K562 (cell line): ENCODE measurements at regions not wholly inside any gene's neighbourhood (a gene's known extent, or its start where the extent isn't known, plus 50 kb on each side); places are given as distances from the start of the nearest gene placed in this dataset.

Experiments used
- ATAC-seq: fragments of 200-7000 bp; cut with Tn5 transposase; 3 replicates; pipeline ENCODE4 v1.9.1; 2020; ENCODE audit warnings: moderate library complexity
- BruUV-seq: library from RNA; stranded (reverse); fragments of 400-500 nt; replicated peaks from 2 replicates; lab custom pipeline; 2021; lab: Mats Ljungman, UMichigan
- CTCF ChIA-PET: fragments of 300-600 bp; formaldehyde crosslinking; extraction: SDS; loops from one replicate; lab custom pipeline; 2021; ENCODE audit warnings: low intra/inter-chr PET ratio; lab: Yijun Ruan, JAX
- POLR2A ChIA-PET: fragments of 300-600, 350-650 bp; sonication (Branson Sonifier 250); formaldehyde crosslinking; extraction: SDS; loops from one replicate; lab custom pipeline; 2021; ENCODE audit warnings: antibody characterized with exemption, inconsistent platforms; lab: Yijun Ruan, JAX
- DNase-seq, 4 experiments: peaks; one replicate each; pipeline versions ENCODE4 v3.0.0 to v3.0.0-alpha.2; 2011 to 2018; ENCODE audit warnings: low spot score in 3 of 4, mixed read lengths in 3 of 4; ENCODE audit errors: extremely low read depth in 1 of 4
- FAIRE-seq: peaks from 2 replicates; lab custom pipeline; 2011; peaks lifted over from hg19 to GRCh38; lab: Jason Lieb, UNC
- H2AFZ ChIP-seq: 2 replicates; pipeline ENCODE4 v1.6.0; 2011; ENCODE audit warnings: low read depth, low read length, control low read depth, inconsistent platforms
- H3K27ac ChIP-seq: fragments of 200-600 bp; 3 replicates; pipeline ENCODE4 v1.8.0; 2011; ENCODE audit warnings: low read depth, mild to moderate bottlenecking, control low read depth, inconsistent platforms, low read length, moderate library complexity, mixed read lengths; ENCODE audit errors: extremely low read depth
- H3K27me3 ChIP-seq, 2 experiments: fragments of 300-600 bp in 1 of 2; 2 replicates in 1 of 2; 3 replicates in 1 of 2; pipeline versions ENCODE4 v1.6.0 to v1.8.0; 2011; ENCODE audit warnings: inconsistent platforms in 2 of 2, low read length in 2 of 2, mild to moderate bottlenecking in 1 of 2, mixed read lengths in 1 of 2, moderate library complexity in 1 of 2; ENCODE audit not compliant: control insufficient read depth in 2 of 2, insufficient read depth in 2 of 2
- H3K36me3 ChIP-seq: fragments of 300-600 bp; 3 replicates; pipeline ENCODE4 v1.8.0; 2011; ENCODE audit warnings: mild to moderate bottlenecking, low read length, inconsistent platforms; ENCODE audit not compliant: control insufficient read depth, insufficient read depth
- H3K4me1 ChIP-seq, 2 experiments: fragments of 200-600 bp in 1 of 2; replicated peaks in 1 of 2; 2 replicates in 1 of 2; 3 replicates in 1 of 2; pipeline versions ENCODE4 v1.5.1 to v1.8.0; 2011; ENCODE audit warnings: inconsistent platforms in 2 of 2, low read length in 2 of 2, mild to moderate bottlenecking in 1 of 2, mixed read lengths in 1 of 2, moderate library complexity in 1 of 2; ENCODE audit not compliant: control insufficient read depth in 2 of 2, insufficient read depth in 2 of 2
- H3K4me2 ChIP-seq: 2 replicates; pipeline ENCODE4 v1.6.1; 2011; ENCODE audit warnings: low read length, control low read depth, inconsistent platforms, mixed read lengths; ENCODE audit not compliant: insufficient read depth
- H3K4me3 ChIP-seq: fragments of 200-600 bp; sonication (generic), shearing (Covaris generic); 2 replicates; pipeline ENCODE4 v1.5.1; 2016; ENCODE audit warnings: control low read depth, inconsistent platforms
- H3K79me2 ChIP-seq: fragments of 200-600 bp; 3 replicates; pipeline ENCODE4 v1.8.0; 2011; ENCODE audit warnings: low read length, inconsistent platforms; ENCODE audit not compliant: control insufficient read depth, insufficient read depth
- H3K9ac ChIP-seq, 2 experiments: 2 replicates each; pipeline versions ENCODE4 v1.6.0 to v1.6.1; 2011; ENCODE audit warnings: low read depth in 2 of 2, low read length in 2 of 2, control low read depth in 1 of 2, inconsistent platforms in 1 of 2, mild to moderate bottlenecking in 1 of 2, mixed read lengths in 1 of 2; ENCODE audit not compliant: insufficient read depth in 1 of 2
- H3K9me1 ChIP-seq: one replicate; pipeline ENCODE4 v1.6.0; 2011; ENCODE audit warnings: inconsistent platforms, mild to moderate bottlenecking, low read length, moderate library complexity; ENCODE audit not compliant: control insufficient read depth, insufficient read depth
- H3K9me3 ChIP-seq: replicated peaks from 2 replicates; pipeline ENCODE4 v1.5.1; 2011; ENCODE audit warnings: low read depth, low read length, inconsistent platforms; ENCODE audit not compliant: control insufficient read depth, insufficient read depth
- H4K20me1 ChIP-seq: replicated peaks from 2 replicates; pipeline ENCODE4 v1.6.1; 2011; ENCODE audit warnings: low read length, inconsistent platforms, mixed read lengths; ENCODE audit not compliant: control insufficient read depth, insufficient read depth
- CUX1 ChIP-seq: fragments of 200-800 bp; sonication (Bioruptor generic); IDR thresholded peaks from 2 replicates; pipeline ENCODE4 v1.6.1; 2016; ENCODE audit warnings: missing genetic modification characterization, missing compliant biosample characterization
- EP400 ChIP-seq: fragments of 450-650 bp; IDR thresholded peaks from 2 replicates; pipeline ENCODE4 v1.6.1; 2017; ENCODE audit warnings: antibody characterized with exemption, mild to moderate bottlenecking, moderate library complexity
- FOXK2 ChIP-seq, 2 experiments: fragments of 450-650 bp; IDR thresholded peaks in 1 of 2; conservative IDR thresholded peaks in 1 of 2; 2 replicates each; pipeline ENCODE4 v1.6.1; 2016; ENCODE audit warnings: low read depth in 2 of 2, mild to moderate bottlenecking in 1 of 2
- JUND ChIP-seq, 2 experiments: IDR thresholded peaks; 2 replicates in 1 of 2; 3 replicates in 1 of 2; pipeline ENCODE4 v1.6.1; 2011; ENCODE audit warnings: borderline replicate concordance in 2 of 2, low read depth in 2 of 2, low read length in 2 of 2, improper control_type of control experiment in 1 of 2, missing biosample characterization in 1 of 2, missing genetic modification characterization in 1 of 2, missing genetic modification reagents in 1 of 2
- SMAD1 ChIP-seq: fragments of 150-350 bp; IDR thresholded peaks from 2 replicates; pipeline ENCODE4 v1.6.1; 2014; ENCODE audit warnings: low read length, low read depth; ENCODE audit not compliant: partially characterized antibody
- TRIM28 ChIP-seq: fragments of 450-650 bp; IDR thresholded peaks from 2 replicates; pipeline ENCODE4 v1.6.1; 2017
- WGBS: fragments of 100-300 bp; shearing (Covaris generic); methylation state at CpG from one replicate; pipeline ENCODE4 v1.1.6; 2016; ENCODE audit warnings: low coverage, mixed read lengths; ENCODE audit not compliant: insufficient coverage; ENCODE audit errors: missing lambda C conversion rate; 5-methylcytosine and 5-hydroxymethylcytosine counted together
- in situ Hi-C: fragments of 300-500 bp; cut with MboI; formaldehyde crosslinking; loops from 4 replicates; pipeline ENCODE4 v1.15.0; 2018; ENCODE audit warnings: inconsistent platforms, mixed read lengths
- intact Hi-C: fragments of 100-400 bp; cut with micrococcal nuclease; formaldehyde crosslinking; loops from 2 replicates; pipeline ENCODE4 v1.14.2; 2022
- TF ChIP-seq, protein P1 (sequence below): sonication (generic); formaldehyde crosslinking; IDR thresholded peaks from 2 replicates; pipeline ENCODE4 v1.8.0; 2023; ENCODE audit warnings: mild to moderate bottlenecking, missing genetic modification reagents
- TF ChIP-seq, protein P2 (sequence below): fragments of 450-650 bp; IDR thresholded peaks from 2 replicates; pipeline ENCODE4 v1.6.1; 2018; ENCODE audit not compliant: partially characterized antibody

DNA sequence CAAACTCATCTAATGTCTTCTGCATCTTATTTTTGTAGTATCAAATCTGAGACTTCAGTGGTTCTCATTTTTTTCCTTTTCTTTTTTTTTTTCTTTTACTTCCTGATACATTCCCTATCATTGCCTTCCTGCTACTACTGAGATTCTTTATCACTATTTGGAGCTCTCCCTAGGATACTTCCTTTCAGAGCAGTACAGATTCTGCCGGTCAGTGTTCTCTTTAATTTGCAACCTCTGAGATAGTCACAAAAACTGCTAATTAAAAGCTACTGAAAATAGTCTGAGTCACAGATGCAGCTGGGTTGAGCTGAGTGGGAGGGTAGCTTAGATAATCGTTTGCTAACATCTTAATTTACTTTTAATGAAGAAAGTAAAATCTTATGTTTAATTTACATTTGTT lies 1279.7 kb downstream of the ARAP2 start (continued):
- TF ChIP-seq, protein P1, sequence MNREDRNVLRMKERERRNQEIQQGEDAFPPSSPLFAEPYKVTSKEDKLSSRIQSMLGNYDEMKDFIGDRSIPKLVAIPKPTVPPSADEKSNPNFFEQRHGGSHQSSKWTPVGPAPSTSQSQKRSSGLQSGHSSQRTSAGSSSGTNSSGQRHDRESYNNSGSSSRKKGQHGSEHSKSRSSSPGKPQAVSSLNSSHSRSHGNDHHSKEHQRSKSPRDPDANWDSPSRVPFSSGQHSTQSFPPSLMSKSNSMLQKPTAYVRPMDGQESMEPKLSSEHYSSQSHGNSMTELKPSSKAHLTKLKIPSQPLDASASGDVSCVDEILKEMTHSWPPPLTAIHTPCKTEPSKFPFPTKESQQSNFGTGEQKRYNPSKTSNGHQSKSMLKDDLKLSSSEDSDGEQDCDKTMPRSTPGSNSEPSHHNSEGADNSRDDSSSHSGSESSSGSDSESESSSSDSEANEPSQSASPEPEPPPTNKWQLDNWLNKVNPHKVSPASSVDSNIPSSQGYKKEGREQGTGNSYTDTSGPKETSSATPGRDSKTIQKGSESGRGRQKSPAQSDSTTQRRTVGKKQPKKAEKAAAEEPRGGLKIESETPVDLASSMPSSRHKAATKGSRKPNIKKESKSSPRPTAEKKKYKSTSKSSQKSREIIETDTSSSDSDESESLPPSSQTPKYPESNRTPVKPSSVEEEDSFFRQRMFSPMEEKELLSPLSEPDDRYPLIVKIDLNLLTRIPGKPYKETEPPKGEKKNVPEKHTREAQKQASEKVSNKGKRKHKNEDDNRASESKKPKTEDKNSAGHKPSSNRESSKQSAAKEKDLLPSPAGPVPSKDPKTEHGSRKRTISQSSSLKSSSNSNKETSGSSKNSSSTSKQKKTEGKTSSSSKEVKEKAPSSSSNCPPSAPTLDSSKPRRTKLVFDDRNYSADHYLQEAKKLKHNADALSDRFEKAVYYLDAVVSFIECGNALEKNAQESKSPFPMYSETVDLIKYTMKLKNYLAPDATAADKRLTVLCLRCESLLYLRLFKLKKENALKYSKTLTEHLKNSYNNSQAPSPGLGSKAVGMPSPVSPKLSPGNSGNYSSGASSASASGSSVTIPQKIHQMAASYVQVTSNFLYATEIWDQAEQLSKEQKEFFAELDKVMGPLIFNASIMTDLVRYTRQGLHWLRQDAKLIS (CRISPR knock-in tag) = no peak
- TF ChIP-seq TRIM28 = no peak
- TF ChIP-seq JUND (IDR thresholded peaks at IDR 0.05; ENCODE audit: borderline replicate concordance, low read depth, low read length) = no peak
- TF ChIP-seq JUND (tag; IDR thresholded peaks at IDR 0.05; ENCODE audit: borderline replicate concordance, low read depth, low read length) = no peak
- TF ChIP-seq EP400 = no peak
- TF ChIP-seq, all 486 proteins: peak for 0

- Histone ChIP-seq H3K9ac (no peak overlapping the region), H4K20me1 (no peaks in the 10 kb centered on the region), H3K9me1 (no peaks in the 10 kb centered on the region), H3K27ac (no peak overlapping the region), H3K4me2 (no peak overlapping the region), H3K79me2 (no peaks in the 10 kb centered on the region), H2AFZ (no peak overlapping the region), H3K27me3 (no peaks in the 10 kb centered on the region), H3K4me1 (no peaks in the 10 kb centered on the region), H3K36me3 (no peaks in the 10 kb centered on the region), H3K9me3 (no peaks in the 10 kb centered on the region), H3K4me3 (no peak overlapping the region)
- no TSS peak for BruUV-seq
- ChIA-PET POLR2A (no interaction called here), CTCF (no interaction called here)
- DNase-seq (no peak), ATAC-seq (no peak), FAIRE-seq (no peak)
- in situ Hi-C loops = no loop called here
- intact Hi-C loops = no loop called here
- WGBS = 0% methylated on average over 3 of the region's 3 CpGs
- TF ChIP-seq FOXK2 (conservative IDR thresholded peaks at IDR 0.05 in 1 of 2, IDR thresholded peaks at IDR 0.05 in 1 of 2; ENCODE audit: low read depth in 2 of 2) = no peak
- TF ChIP-seq, protein P2, sequence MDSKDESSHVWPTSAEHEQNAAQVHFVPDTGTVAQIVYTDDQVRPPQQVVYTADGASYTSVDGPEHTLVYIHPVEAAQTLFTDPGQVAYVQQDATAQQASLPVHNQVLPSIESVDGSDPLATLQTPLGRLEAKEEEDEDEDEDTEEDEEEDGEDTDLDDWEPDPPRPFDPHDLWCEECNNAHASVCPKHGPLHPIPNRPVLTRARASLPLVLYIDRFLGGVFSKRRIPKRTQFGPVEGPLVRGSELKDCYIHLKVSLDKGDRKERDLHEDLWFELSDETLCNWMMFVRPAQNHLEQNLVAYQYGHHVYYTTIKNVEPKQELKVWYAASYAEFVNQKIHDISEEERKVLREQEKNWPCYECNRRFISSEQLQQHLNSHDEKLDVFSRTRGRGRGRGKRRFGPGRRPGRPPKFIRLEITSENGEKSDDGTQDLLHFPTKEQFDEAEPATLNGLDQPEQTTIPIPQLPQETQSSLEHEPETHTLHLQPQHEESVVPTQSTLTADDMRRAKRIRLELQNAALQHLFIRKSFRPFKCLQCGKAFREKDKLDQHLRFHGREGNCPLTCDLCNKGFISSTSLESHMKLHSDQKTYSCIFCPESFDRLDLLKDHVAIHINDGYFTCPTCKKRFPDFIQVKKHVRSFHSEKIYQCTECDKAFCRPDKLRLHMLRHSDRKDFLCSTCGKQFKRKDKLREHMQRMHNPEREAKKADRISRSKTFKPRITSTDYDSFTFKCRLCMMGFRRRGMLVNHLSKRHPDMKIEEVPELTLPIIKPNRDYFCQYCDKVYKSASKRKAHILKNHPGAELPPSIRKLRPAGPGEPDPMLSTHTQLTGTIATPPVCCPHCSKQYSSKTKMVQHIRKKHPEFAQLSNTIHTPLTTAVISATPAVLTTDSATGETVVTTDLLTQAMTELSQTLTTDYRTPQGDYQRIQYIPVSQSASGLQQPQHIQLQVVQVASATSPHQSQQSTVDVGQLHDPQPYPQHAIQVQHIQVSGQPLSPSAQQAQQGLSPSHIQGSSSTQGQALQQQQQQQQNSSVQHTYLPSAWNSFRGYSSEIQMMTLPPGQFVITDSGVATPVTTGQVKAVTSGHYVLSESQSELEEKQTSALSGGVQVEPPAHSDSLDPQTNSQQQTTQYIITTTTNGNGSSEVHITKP = no peak
- TF ChIP-seq CUX1 (CRISPR knock-in tag) = no peak
- TF ChIP-seq SMAD1 = no peak
These were observed 1272.1 kb downstream of the ARAP2 start for GRCh38 chr4:34972189-34972588.
